Karpas-422 (cell line): ENCODE measurements at regions not wholly inside any gene's neighbourhood (a gene's known extent, or its start where the extent isn't known, plus 50 kb on each side); places are given as distances from the start of the nearest gene placed in this dataset.

Experiments used
- DNase-seq: peaks from one replicate; pipeline ENCODE4 v3.0.0-alpha.2; 2015
- H2AFZ ChIP-seq: fragments of 200-600 bp; sonication (generic); 2 replicates; pipeline ENCODE4 v1.6.1; 2014; ENCODE audit warnings: antibody characterized with exemption, low read length, mixed read lengths
- H3K27ac ChIP-seq: fragments of 200-600 bp; sonication (generic); 2 replicates; pipeline ENCODE4 v1.5.1; 2014; ENCODE audit warnings: mild to moderate bottlenecking, low read length, moderate library complexity
- H3K27me3 ChIP-seq: fragments of 200-600 bp; sonication (generic); 2 replicates; pipeline ENCODE4 v1.6.1; 2014; ENCODE audit warnings: low read length, mixed read lengths
- H3K36me3 ChIP-seq: fragments of 200-600 bp; sonication (generic); 2 replicates; pipeline ENCODE4 v1.6.1; 2014; ENCODE audit warnings: low read length, mixed read lengths; ENCODE audit not compliant: insufficient read depth
- H3K4me1 ChIP-seq: fragments of 200-600 bp; sonication (generic); 2 replicates; pipeline ENCODE4 v1.6.1; 2014; ENCODE audit warnings: mild to moderate bottlenecking, low read length, mixed read lengths
- H3K4me2 ChIP-seq: fragments of 200-600 bp; sonication (generic); 2 replicates; pipeline ENCODE4 v1.6.1; 2014; ENCODE audit warnings: low read length, low read depth, mild to moderate bottlenecking; ENCODE audit not compliant: poor library complexity, severe bottlenecking
- H3K4me3 ChIP-seq: fragments of 200-600 bp; sonication (generic); 2 replicates; pipeline ENCODE4 v1.5.1; 2014; ENCODE audit warnings: mild to moderate bottlenecking, antibody characterized with exemption, low read length, mixed read lengths
- H3K79me2 ChIP-seq: fragments of 200-600 bp; sonication (generic); 2 replicates; pipeline ENCODE4 v1.6.1; 2014; ENCODE audit warnings: mild to moderate bottlenecking, low read length, mixed read lengths
- H3K9ac ChIP-seq: fragments of 200-600 bp; sonication (generic); 2 replicates; pipeline ENCODE4 v1.6.0; 2014; ENCODE audit warnings: low read length
- H3K9me2 ChIP-seq: fragments of 200-600 bp; sonication (generic), shearing (Covaris generic); replicated peaks from 2 replicates; pipeline ENCODE4 v1.6.0; 2014; ENCODE audit warnings: mild to moderate bottlenecking, low read length, moderate library complexity; ENCODE audit not compliant: insufficient read depth
- H3K9me3 ChIP-seq: fragments of 300-700, 200-600 bp; sonication (generic); 2 replicates; pipeline ENCODE4 v1.6.1; 2014; ENCODE audit warnings: low read length, mixed read lengths
- H4K20me1 ChIP-seq: fragments of 200-600 bp; sonication (generic); 2 replicates; pipeline ENCODE4 v1.6.1; 2014; ENCODE audit warnings: mild to moderate bottlenecking, antibody characterized with exemption, low read length, low read depth; ENCODE audit not compliant: insufficient read depth

DNA sequence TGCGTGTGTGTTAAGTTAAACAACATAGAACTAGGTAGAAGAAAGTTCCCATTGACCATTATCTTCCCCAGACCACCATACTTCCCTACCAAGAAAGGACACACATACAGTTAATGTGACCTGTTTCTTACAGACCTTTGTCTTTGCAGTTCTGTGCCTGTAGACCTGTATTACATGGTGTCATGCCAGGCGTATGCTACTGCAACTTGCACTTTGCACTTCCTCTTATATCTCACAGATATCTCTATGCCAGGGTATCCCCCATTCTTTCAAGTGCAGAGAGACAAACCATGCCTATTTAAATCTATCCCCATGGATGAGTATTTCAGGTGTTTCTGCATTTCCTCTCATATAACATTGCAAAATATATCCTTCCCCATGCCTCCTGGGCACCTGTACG, 136.8 kb upstream of the PKDCC start:
- Histone ChIP-seq H3K9me3 (no peaks in the 10 kb centered on the region), H3K4me3 (no peak overlapping the region), H4K20me1 (no peaks in the 10 kb centered on the region), H3K27me3 (no peaks in the 10 kb centered on the region), H3K9me2 (no peaks in the 10 kb centered on the region), H3K27ac (no peak overlapping the region), H3K79me2 (no peaks in the 10 kb centered on the region), H2AFZ (no peak overlapping the region), H3K36me3 (no peaks in the 10 kb centered on the region), H3K4me1 (no peaks in the 10 kb centered on the region), H3K9ac (no peak overlapping the region), H3K4me2 (no peak overlapping the region)
- DNase-seq: no peak

DNA sequence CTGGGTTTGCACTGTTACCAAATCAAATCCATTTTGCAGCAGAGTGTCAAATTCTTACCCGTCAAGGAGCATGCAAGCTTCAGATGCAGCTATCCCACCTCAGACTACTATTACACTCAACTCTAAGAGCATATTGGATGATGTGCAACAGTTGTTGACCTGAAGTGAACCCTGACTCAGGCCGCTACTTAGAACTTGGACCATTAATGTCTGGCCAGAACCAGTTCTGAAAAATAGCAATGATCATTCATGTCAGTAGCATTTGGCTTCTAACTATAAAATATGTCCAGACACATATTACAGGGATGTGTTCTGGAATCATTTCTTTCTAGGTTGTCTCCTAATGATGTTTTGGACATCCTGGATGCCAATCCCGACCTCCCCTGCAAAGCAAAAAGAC, 135.5 kb upstream of the PKDCC start:
- Histone ChIP-seq H3K27me3 (no peaks in the 10 kb centered on the region), H3K4me2 (no peak overlapping the region), H3K9ac (no peak overlapping the region), H3K4me3 (no peak overlapping the region), H4K20me1 (no peaks in the 10 kb centered on the region), H3K36me3 (no peaks in the 10 kb centered on the region), H3K79me2 (no peaks in the 10 kb centered on the region), H2AFZ (no peak overlapping the region), H3K27ac (no peak overlapping the region), H3K4me1 (no peaks in the 10 kb centered on the region), H3K9me2 (no peaks in the 10 kb centered on the region), H3K9me3 (no peaks in the 10 kb centered on the region)
- DNase-seq: no peak

DNA sequence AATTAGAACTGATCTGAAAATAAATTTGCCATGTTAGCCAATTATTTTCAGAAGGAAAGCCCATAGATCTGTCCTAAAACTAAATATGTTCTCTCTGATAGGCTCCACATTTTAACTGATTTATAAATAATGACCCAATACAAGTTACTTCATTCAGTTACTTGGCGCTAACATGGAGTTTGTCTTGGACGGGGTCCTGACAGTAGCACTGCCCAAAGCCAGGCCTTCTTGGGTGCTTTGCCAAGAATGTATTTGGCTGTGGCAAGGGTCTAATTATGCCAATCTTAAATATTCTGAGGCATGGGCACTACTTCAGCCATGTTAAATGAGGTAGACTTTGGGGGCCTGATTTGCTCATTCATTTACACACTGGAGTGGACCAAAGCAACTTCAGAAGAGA, 135.0 kb upstream of the PKDCC start:
- H3K4me3 ChIP-seq: no peak overlapping the region

DNA sequence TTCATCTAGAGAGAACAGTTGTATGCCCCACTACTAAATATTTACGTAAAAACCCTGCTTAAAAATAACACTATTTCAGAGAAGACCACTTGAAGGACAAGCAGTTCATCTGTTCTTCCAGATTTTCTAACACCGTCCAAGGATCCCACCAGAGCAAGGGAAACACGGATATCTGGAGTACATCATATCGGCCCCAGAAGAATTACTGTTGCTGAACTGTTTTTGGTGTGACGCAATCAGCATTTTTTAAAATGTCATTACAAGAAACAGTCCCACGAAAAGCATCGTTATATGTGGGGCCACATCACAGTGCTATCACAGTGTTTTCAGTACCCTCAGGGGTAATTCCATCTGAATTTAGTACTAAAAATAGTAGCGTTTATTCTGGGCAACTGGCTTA, 134.5 kb upstream of the PKDCC start:
- H3K9me2 ChIP-seq: no peaks in the 10 kb centered on the region
- no peaks in the 10 kb centered on the region for H4K20me1 ChIP-seq
- no peak overlapping the region for H3K4me3 ChIP-seq
- H3K4me1 ChIP-seq: no peaks in the 10 kb centered on the region
- DNase-seq: no peak
- no peaks in the 10 kb centered on the region for H3K79me2 ChIP-seq
- H3K27ac ChIP-seq: no peak overlapping the region
- H3K36me3 ChIP-seq: no peaks in the 10 kb centered on the region
- no peaks in the 10 kb centered on the region for H3K27me3 ChIP-seq
- no peak overlapping the region for H3K9ac ChIP-seq
- no peak overlapping the region for H2AFZ ChIP-seq
- H3K9me3 ChIP-seq: no peaks in the 10 kb centered on the region
- no peak overlapping the region for H3K4me2 ChIP-seq

More for the DNA sequence above, 135.0 kb upstream of the PKDCC start:
- no peaks in the 10 kb centered on the region for H3K4me1 ChIP-seq
- H3K9me3 ChIP-seq: no peaks in the 10 kb centered on the region
- H2AFZ ChIP-seq: no peak overlapping the region
- no peak overlapping the region for H3K27ac ChIP-seq
- H3K9ac ChIP-seq: no peak overlapping the region
- no peaks in the 10 kb centered on the region for H3K79me2 ChIP-seq
- H3K36me3 ChIP-seq: no peaks in the 10 kb centered on the region
- no peaks in the 10 kb centered on the region for H3K9me2 ChIP-seq
- no peak overlapping the region for H3K4me2 ChIP-seq
- H3K27me3 ChIP-seq: no peaks in the 10 kb centered on the region
- DNase-seq: no peak
- no peaks in the 10 kb centered on the region for H4K20me1 ChIP-seq

GRCh38 chr2:41913921-41914609, 133.8 kb upstream of the PKDCC start:
- no peaks in the 10 kb centered on the region for H3K9me3 ChIP-seq
- DNase-seq: no peak
- no peaks in the 10 kb centered on the region for H3K9me2 ChIP-seq
- no peaks in the 10 kb centered on the region for H3K4me1 ChIP-seq
- H3K27ac ChIP-seq: no peak overlapping the region
- no peak overlapping the region for H3K4me3 ChIP-seq
- H2AFZ ChIP-seq: no peak overlapping the region
- H3K4me2 ChIP-seq: no peak overlapping the region
- no peak overlapping the region for H3K9ac ChIP-seq
- no peaks in the 10 kb centered on the region for H3K27me3 ChIP-seq
- no peaks in the 10 kb centered on the region for H3K36me3 ChIP-seq
- no peaks in the 10 kb centered on the region for H3K79me2 ChIP-seq
- no peaks in the 10 kb centered on the region for H4K20me1 ChIP-seq

DNA sequence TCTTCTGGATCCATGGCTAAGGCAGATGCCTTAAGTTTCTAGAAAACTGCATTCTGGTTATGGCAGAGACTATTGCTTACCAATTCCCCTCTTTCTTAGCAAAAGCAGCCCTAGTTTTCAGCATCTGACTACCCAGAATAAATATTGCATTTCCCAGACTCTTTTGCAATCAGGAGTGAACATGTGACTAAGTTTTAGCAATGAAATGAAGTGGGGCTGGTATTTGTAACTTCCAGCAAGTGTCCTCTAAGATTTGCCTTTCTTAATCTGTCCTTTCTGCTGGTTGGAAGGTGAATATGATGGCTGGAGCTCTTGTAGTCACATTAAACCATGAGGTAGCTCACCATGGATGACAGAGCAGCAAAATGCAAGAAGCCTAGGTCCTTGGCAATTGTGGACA, 132.9 kb upstream of the PKDCC start:
- Histone ChIP-seq H3K27me3 (no peaks in the 10 kb centered on the region), H3K9ac (no peak overlapping the region), H3K9me2 (no peaks in the 10 kb centered on the region), H3K4me3 (no peak overlapping the region), H3K4me1 (no peaks in the 10 kb centered on the region), H3K27ac (no peak overlapping the region), H3K36me3 (no peaks in the 10 kb centered on the region), H3K79me2 (no peaks in the 10 kb centered on the region), H4K20me1 (no peaks in the 10 kb centered on the region), H2AFZ (no peak overlapping the region), H3K4me2 (no peak overlapping the region), H3K9me3 (no peaks in the 10 kb centered on the region)
- DNase-seq: no peak

GRCh38 chr2:41916177-41916576, 131.6 kb upstream of the PKDCC start:
- no peak overlapping the region for H3K27ac ChIP-seq
- no peaks in the 10 kb centered on the region for H3K36me3 ChIP-seq
- H3K79me2 ChIP-seq: no peaks in the 10 kb centered on the region
- H3K9ac ChIP-seq: no peak overlapping the region
- no peak overlapping the region for H3K4me3 ChIP-seq
- no peaks in the 10 kb centered on the region for H3K9me2 ChIP-seq
- no peaks in the 10 kb centered on the region for H3K27me3 ChIP-seq
- H4K20me1 ChIP-seq: no peaks in the 10 kb centered on the region
- no peak overlapping the region for H2AFZ ChIP-seq
- no peaks in the 10 kb centered on the region for H3K9me3 ChIP-seq
- no peak for DNase-seq
- no peak overlapping the region for H3K4me2 ChIP-seq
- H3K4me1 ChIP-seq: no peaks in the 10 kb centered on the region

DNA sequence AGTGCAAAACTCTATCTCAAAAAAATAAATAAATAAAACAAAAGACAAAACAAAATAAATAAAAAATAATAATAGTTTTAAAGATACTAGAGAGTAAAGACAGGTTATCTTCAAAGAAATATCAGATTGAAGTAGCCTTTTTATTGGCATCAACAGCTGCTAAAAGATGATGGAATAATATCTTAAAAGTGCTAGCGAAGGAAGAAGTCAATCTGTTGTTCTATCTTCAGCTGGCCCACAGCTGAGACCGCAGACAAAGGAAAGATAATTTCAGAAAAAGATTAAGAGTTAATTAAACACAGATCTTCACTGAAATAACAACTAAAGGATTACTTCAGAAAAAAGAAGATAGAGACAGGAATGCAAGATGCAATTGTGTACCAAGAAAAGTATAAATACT, 130.2 kb upstream of the PKDCC start:
- Histone ChIP-seq H3K4me2 (no peak overlapping the region), H3K4me1 (no peaks in the 10 kb centered on the region), H3K27ac (no peak overlapping the region), H4K20me1 (no peaks in the 10 kb centered on the region), H2AFZ (no peak overlapping the region), H3K79me2 (no peaks in the 10 kb centered on the region), H3K4me3 (no peak overlapping the region), H3K9ac (no peak overlapping the region), H3K9me2 (no peaks in the 10 kb centered on the region), H3K36me3 (no peaks in the 10 kb centered on the region), H3K9me3 (no peaks in the 10 kb centered on the region), H3K27me3 (no peaks in the 10 kb centered on the region)
- no peak for DNase-seq

DNA sequence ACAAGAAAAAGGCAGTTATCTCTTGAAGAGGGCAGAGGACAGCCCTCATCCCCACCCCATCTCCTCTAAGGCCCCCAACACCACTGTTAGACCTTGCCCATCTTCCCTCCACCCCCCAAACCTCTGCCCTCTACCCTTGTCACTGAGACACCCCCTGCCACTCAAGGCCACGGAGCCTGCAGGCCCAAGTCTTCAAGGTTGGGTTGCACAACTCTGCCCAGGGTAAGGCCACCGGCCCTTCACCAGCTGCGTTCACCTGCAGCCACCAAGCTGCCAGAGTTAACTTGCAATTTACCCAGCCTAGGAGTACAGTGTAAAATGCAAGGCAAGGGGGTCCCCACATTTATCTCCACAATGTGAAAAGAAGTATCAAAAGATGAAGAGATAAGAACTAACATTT, 128.7 kb upstream of the PKDCC start:
- no peaks in the 10 kb centered on the region for H3K36me3 ChIP-seq

More for the DNA sequence above, 128.7 kb upstream of the PKDCC start:
- Histone ChIP-seq H4K20me1 (no peaks in the 10 kb centered on the region), H3K4me3 (no peak overlapping the region), H2AFZ (no peak overlapping the region), H3K9me3 (no peaks in the 10 kb centered on the region), H3K27me3 (no peaks in the 10 kb centered on the region), H3K4me2 (no peak overlapping the region), H3K9me2 (no peaks in the 10 kb centered on the region), H3K9ac (no peak overlapping the region), H3K27ac (no peak overlapping the region), H3K4me1 (no peaks in the 10 kb centered on the region), H3K79me2 (no peaks in the 10 kb centered on the region)
- DNase-seq: no peak
